B cell (primary cell): ENCODE measurements at regions not wholly inside any gene's neighbourhood (a gene's known extent, or its start where the extent isn't known, plus 50 kb on each side); places are given as distances from the start of the nearest gene placed in this dataset.

ENCODE experiments used
- ATAC-seq: fragments of 200-7000 bp; cut with Tn5 transposase; one replicate; pipeline ENCODE4 v1.10.0; 2021; ENCODE audit warnings: low read depth, mild to moderate bottlenecking, moderate number of reproducible peaks, moderate library complexity
- CTCF ChIA-PET: fragments of 350-600 bp; sonication (Branson Sonifier 250); formaldehyde crosslinking; loops from one replicate; lab custom pipeline; 2021; ENCODE audit warnings: antibody characterized with exemption, inconsistent platforms; lab: Charles Lee
- POLR2A ChIA-PET: fragments of 350-600 bp; sonication (Branson Sonifier 250); formaldehyde crosslinking; loops from one replicate; lab custom pipeline; 2021; ENCODE audit warnings: antibody characterized with exemption; lab: Charles Lee
- DNase-seq: peaks from one replicate; pipeline ENCODE4 v3.0.0; 2013
- H2AFZ ChIP-seq: 2 replicates; pipeline ENCODE4 v1.6.1; 2012; ENCODE audit warnings: mild to moderate bottlenecking, low read depth, low read length; ENCODE audit not compliant: insufficient read depth, poor library complexity, severe bottlenecking
- H3K27ac ChIP-seq, 2 donors: 1 replicate in 1 of 2; 2 replicates in 1 of 2; pipeline ENCODE4 v1.5.1; 2012 to 2013; ENCODE audit warnings: low read length in 2 of 2, mild to moderate bottlenecking in 2 of 2, moderate library complexity in 1 of 2
- H3K27me3 ChIP-seq, 4 experiments: fragments of 200-600 bp in 1 of 4; sonication (generic) in 1 of 4; replicated peaks in 1 of 4; 1 replicate in 2 of 4; 2 replicates in 2 of 4; pipeline versions ENCODE4 v1.6.1 to v1.7.0; 2013 to 2016; ENCODE audit warnings: low read length in 3 of 4, mild to moderate bottlenecking in 2 of 4, mixed read lengths in 1 of 4, moderate library complexity in 1 of 4; ENCODE audit not compliant: insufficient read depth in 4 of 4, control insufficient read depth in 3 of 4; ENCODE audit errors: control extremely low read depth in 1 of 4
- H3K36me3 ChIP-seq, 2 experiments: replicated peaks in 1 of 2; 1 replicate in 1 of 2; 2 replicates in 1 of 2; pipeline versions ENCODE4 v1.6.1 to v1.7.1; 2013; ENCODE audit warnings: low read length in 1 of 2; ENCODE audit not compliant: insufficient read depth in 2 of 2, control insufficient read depth in 1 of 2; ENCODE audit errors: control extremely low read depth in 1 of 2, extremely low read depth in 1 of 2
- H3K4me1 ChIP-seq, 2 donors: fragments of 200-600 bp in 1 of 2; sonication (generic) in 1 of 2; 1 replicate in 1 of 2; 2 replicates in 1 of 2; pipeline versions ENCODE4 v1.5.1 to v1.6.1; 2013 to 2017; ENCODE audit warnings: low read length in 2 of 2; ENCODE audit not compliant: control insufficient read depth in 2 of 2, insufficient read depth in 2 of 2
- H3K4me2 ChIP-seq: replicated peaks from 2 replicates; pipeline ENCODE3; 2012; ENCODE audit warnings: mild to moderate bottlenecking, low read depth, low read length; ENCODE audit not compliant: poor library complexity, severe bottlenecking
- H3K4me3 ChIP-seq, 5 experiments: fragments of 200-600 bp in 1 of 5; sonication (generic) in 1 of 5; 1 replicate in 3 of 5; 2 replicates in 2 of 5; pipeline versions ENCODE4 v1.5.1 to v1.7.0; 2011 to 2016; ENCODE audit warnings: low read length in 4 of 5, mild to moderate bottlenecking in 4 of 5, low read depth in 2 of 5, control low read depth in 1 of 5, moderate library complexity in 1 of 5; ENCODE audit not compliant: insufficient read depth in 1 of 5; ENCODE audit errors: control extremely low read depth in 1 of 5, extremely low read depth in 1 of 5
- H3K79me2 ChIP-seq: fragments of 200-600 bp; sonication (generic); one replicate; pipeline ENCODE4 v1.6.0; 2016; ENCODE audit warnings: low read length; ENCODE audit not compliant: control insufficient read depth, insufficient read depth
- H3K9ac ChIP-seq: fragments of 200-600 bp; sonication (generic); 2 replicates; pipeline ENCODE4 v1.6.1; 2017; ENCODE audit warnings: mild to moderate bottlenecking, low read length, moderate library complexity
- H3K9me3 ChIP-seq, 3 donors: one replicate each; pipeline versions ENCODE4 v1.6.1 to v1.7.1; 2013; ENCODE audit warnings: low read length in 2 of 3; ENCODE audit not compliant: control insufficient read depth in 2 of 3, insufficient read depth in 1 of 3; ENCODE audit errors: control extremely low read depth in 1 of 3
- H4K20me1 ChIP-seq: 2 replicates; pipeline ENCODE4 v1.6.0; 2012; ENCODE audit warnings: mild to moderate bottlenecking, low read length; ENCODE audit not compliant: insufficient read depth, control insufficient read depth, poor library complexity, severe bottlenecking
- H3K27ac Mint-ChIP-seq: one replicate; pipeline ENCODE4 v1.8.0; 2021; ENCODE audit warnings: mixed read lengths
- H3K27me3 Mint-ChIP-seq: one replicate; pipeline ENCODE4 v1.8.0; 2021; ENCODE audit warnings: mixed read lengths
- H3K4me1 Mint-ChIP-seq: one replicate; pipeline ENCODE4 v1.8.0; 2021; ENCODE audit warnings: mixed read lengths
- H3K4me3 Mint-ChIP-seq: one replicate; pipeline ENCODE4 v1.8.0; 2021; ENCODE audit warnings: mixed read lengths
- H3K9me3 Mint-ChIP-seq: one replicate; pipeline ENCODE4 v1.8.0; 2022; ENCODE audit warnings: mixed read lengths; ENCODE audit not compliant: insufficient read depth
- CTCF ChIP-seq: fragments of 200-600 bp; IDR thresholded peaks from one replicate; pipeline ENCODE4 v1.8.0; 2022; ENCODE audit warnings: antibody characterized with exemption, mild to moderate bottlenecking
- EZH2 ChIP-seq: IDR thresholded peaks from 2 replicates; pipeline ENCODE4 v1.6.1; 2012; ENCODE audit warnings: borderline replicate concordance, low read depth, mild to moderate bottlenecking, moderate library complexity, low read length; ENCODE audit not compliant: insufficient read depth, poor library complexity, severe bottlenecking
- WGBS: methylation state at CpG from one replicate; pipeline ENCODE4 v1.1.5; 2013; ENCODE audit warnings: missing lambda C conversion rate; ENCODE audit not compliant: insufficient coverage; 5-methylcytosine and 5-hydroxymethylcytosine counted together
- intact Hi-C: fragments of 100-400 bp; cut with micrococcal nuclease; formaldehyde crosslinking; loops from one replicate; pipeline ENCODE4 v1.10.0; 2022

- ChIA-PET CTCF (no interaction called here), POLR2A (no interaction called here)
- intact Hi-C loops: no loop called here
- H3K27me3 ChIP-seq: no peaks in the 10 kb centered on the region
- Mint-ChIP-seq H3K4me1 (no peaks in the 10 kb centered on the region), H3K27ac (no peak overlapping the region), H3K4me3 (no peak overlapping the region), H3K27me3 (no peaks in the 10 kb centered on the region), H3K9me3 (peaks cover 4% of the 10 kb centered on the region)
- H3K27ac ChIP-seq: no peak overlapping the region
- no peak overlapping the region for H3K9ac ChIP-seq
- TF ChIP-seq EZH2 (no peak), CTCF (no peak)
- H3K9me3 ChIP-seq: no peaks in the 10 kb centered on the region
- H3K36me3 ChIP-seq: no peaks in the 10 kb centered on the region
- no peak overlapping the region for H2AFZ ChIP-seq
- no peaks in the 10 kb centered on the region for H4K20me1 ChIP-seq
- no peaks in the 10 kb centered on the region for H3K4me1 ChIP-seq
- no peak overlapping the region for H3K4me3 ChIP-seq
- no peak overlapping the region for H3K4me2 ChIP-seq
- ATAC-seq (no peak), DNase-seq (no peak)
- H3K79me2 ChIP-seq: no peaks in the 10 kb centered on the region
- WGBS: no CpG with 5 or more reads among the region's 1 CpG
These were observed 1337.9 kb downstream of the PLA2G4A start for GRCh38 chr1:188166654-188167053.

- H3K9ac ChIP-seq: no peak overlapping the region
- H3K4me1 Mint-ChIP-seq: no peaks in the 10 kb centered on the region
- H3K4me3 ChIP-seq: no peak overlapping the region
- H3K9me3 ChIP-seq: no peaks in the 10 kb centered on the region
- no peak for TF ChIP-seq EZH2
- no peak for TF ChIP-seq CTCF
- H3K36me3 ChIP-seq: no peaks in the 10 kb centered on the region
- no peak overlapping the region for H3K27ac Mint-ChIP-seq
- ATAC-seq (no peak), DNase-seq (no peak)
- no peaks in the 10 kb centered on the region for H3K27me3 Mint-ChIP-seq
- no peaks in the 10 kb centered on the region for H3K27me3 ChIP-seq
- no peak overlapping the region for H3K27ac ChIP-seq
- no peak overlapping the region for H3K4me2 ChIP-seq
- no CpG with 5 or more reads among the region's 1 CpG for WGBS
- no peaks in the 10 kb centered on the region for H3K4me1 ChIP-seq
- POLR2A ChIA-PET: no interaction called here
- intact Hi-C loops: no loop called here
- H3K9me3 Mint-ChIP-seq: peaks cover 4% of the 10 kb centered on the region
- H2AFZ ChIP-seq: no peak overlapping the region
- H3K4me3 Mint-ChIP-seq: no peak overlapping the region
- no peaks in the 10 kb centered on the region for H4K20me1 ChIP-seq
- CTCF ChIA-PET: no interaction called here
- no peaks in the 10 kb centered on the region for H3K79me2 ChIP-seq
These were observed 1341.2 kb downstream of the PLA2G4A start for GRCh38 chr1:188169971-188170370.
